SK-MEL-5 (cell line): ENCODE measurements at regions not wholly inside any gene's neighbourhood (a gene's known extent, or its start where the extent isn't known, plus 50 kb on each side); places are given as distances from the start of the nearest gene placed in this dataset.

ENCODE experiments used
- DNase-seq: peaks from one replicate; pipeline ENCODE4 v3.0.0-alpha.2; 2016; ENCODE audit warnings: low read depth, low spot score
- in situ Hi-C: cut with HindIII; loops from 2 replicates; pipeline ENCODE4 v1.10.0; 2016; ENCODE audit warnings: low sequenced_read_pairs, high pct_unique_total_duplicates, low pct_unique_long_range_greater_than_20kb

DNA sequence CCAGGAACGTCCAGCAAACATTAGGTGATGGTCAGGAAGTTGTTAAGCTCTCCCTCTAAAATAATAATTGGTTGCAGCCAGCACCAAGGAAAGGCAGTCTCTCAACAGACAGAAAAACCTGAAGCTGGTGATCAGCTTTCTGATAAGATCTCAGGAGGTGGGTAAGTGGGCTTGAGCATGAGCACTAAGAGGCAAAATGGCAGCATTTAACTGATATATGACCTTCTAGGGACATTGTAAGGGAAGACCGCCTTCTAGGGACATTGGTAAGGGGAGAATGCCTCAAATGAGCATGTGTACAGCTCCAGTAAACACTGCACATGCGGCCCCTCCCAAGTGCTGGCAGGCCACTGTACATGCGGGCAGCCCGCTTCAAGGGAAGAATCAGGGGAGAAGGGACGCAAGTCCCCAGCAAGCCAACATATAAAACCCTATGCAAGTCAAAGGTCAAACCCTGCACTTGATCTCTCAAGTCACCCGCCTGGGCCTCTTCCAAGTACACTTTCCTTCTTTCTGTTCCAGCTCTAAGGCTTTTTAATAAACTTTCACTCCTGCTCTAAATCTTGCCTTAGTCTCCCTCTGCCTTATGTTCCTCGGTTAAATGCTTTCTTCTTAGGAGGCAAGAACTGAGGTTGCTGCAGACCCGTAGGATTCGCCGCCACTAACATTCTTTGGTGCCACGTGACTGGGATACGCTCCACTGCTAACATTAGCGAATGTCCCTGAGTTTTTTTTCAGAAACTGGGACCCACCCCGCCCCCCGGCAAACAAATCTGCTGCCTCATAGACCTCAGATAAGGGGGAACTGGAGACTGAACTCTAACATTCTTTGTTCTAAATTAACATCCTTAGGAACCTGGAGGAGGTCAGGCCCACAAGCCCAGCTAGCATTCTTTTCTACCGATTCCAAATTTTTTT lies 463.8 kb downstream of the LPIN1 start:
- in situ Hi-C loops, result no loop called here
- DNase-seq, result no peak

DNA sequence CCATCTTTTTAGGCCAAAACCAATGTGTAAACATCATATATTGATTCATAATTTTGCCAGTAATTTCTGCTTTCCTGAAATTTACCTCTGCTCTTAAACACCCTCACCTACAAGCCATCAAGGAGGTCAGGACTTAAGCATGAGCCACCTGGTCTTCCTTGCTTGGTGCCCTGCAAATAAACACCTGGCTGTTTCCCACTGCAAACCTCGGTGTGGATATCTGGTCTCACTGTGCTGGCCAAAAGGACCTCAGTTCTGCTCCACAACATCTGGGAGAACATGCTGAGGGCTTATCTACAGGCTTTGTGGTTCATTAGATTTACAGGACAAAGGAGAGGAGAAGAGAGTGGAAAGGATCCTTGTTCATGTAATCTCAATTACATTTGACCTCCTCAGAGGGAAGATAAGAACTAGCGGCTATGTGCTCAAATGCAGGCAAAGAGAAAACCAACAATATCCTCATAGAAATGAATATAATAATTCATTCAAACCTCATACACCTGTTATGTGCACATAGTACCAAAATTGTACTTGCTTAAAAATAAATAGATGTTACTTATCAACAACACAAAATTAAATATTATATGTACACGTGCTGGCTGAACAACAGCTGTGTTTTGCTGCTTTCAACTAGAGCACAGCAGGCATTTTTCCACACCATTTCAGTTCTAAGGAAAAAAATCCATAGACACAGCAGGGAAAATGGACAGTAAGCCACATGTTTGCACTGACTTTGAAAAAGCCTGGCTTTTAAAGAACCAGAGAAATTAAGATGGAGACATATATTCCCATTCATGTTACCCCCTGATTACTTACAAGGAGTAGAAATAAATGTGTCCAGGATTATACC lies 465.1 kb downstream of the LPIN1 start:
- no peak for DNase-seq
- in situ Hi-C loops, result no loop called here

DNA sequence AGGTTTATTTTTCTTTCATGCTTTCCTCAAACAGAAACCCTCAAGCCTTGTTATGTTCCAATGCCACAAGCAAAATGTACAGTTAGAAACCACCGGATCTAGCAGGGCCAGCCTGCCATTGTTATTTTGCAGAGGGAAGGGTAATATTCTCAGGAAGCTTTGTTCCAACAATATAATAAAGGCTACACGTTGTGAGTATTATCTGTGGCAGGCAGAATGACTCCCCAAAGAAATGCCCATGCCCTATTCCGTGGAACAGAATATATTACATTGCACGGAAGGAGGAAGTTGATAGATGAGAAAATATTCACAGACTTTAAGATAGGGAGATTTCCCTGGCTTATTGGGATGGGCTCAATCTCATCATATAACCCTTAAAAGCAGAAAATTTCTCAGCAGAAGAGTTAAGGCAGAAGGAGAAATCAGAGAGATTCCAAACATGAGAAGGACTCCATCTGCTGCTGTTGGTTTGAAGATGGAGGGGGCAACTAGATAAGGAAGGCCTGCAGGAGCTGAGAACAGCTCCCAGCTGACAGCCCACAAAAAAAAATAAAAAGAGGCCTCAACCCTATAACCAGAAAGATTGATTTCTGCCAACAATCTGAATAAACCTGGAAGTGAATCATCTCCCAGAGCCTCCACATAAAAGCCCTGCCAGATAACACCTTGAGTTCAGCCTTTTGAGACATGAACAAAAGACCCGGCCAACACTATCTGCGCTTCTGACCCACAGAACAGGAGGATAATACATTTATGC lies 466.6 kb downstream of the LPIN1 start:
- DNase-seq, result no peak

DNA sequence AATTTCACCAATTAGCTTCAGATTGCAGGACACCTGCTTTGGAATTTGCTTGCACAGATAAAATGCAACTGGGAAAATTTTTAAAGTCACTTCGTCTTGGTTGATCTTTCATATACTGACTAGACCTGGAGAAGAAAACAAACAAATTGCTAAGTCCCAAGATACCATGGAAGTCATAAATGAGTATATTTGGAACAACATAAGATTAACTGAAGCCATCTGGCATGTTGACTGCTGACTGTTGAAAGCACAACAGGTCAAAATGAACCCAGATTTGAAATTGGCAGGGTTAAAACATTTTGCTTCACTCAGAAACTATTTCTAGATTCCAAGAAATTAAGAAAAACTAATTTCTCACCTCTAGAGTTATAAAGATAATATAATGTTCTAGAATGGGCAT lies 470.7 kb downstream of the LPIN1 start:
- in situ Hi-C loops, result no loop called here
- no peak for DNase-seq

More for the DNA sequence above, 466.6 kb downstream of the LPIN1 start:
- in situ Hi-C loops, result no loop called here

DNA sequence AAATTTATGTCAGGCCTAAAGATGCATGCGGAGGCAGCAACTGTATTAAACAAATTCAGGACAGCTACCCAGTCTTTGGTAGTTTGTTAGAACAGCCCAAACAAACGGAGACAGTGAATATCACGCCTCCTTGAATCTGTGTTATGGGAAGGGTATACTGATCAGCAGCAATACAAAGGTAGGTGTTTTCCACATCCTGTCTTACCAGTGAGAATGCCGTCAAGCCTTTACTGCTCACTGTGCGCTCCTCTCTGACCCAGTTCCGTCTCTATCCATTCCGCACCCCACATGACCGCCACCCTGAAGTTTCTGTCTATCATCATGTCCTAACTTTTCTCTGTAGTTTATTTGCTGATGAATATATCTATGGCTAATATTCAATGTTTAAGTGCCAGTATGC lies 473.3 kb downstream of the LPIN1 start:
- in situ Hi-C loops, result no loop called here
- DNase-seq, result no peak

DNA sequence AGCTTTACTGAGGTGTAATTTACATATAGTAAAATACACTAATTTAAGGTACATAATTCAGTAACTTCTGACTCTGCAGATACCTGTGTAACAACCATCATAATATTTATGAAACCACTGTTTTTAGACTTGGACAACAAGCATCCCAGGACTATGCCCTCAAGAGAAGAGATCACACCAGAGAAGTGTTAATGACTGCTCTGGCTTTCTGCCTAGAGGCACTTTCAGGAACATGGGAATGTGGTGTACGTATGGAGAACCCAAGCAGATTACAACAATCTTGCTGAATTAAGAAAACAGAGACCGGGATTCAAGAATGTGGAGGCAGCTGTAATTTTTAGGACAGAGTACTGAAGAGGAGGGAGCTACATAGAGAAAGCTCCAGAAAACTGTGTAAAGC lies 475.2 kb downstream of the LPIN1 start:
- no peak for DNase-seq
- in situ Hi-C loops, result no loop called here

DNA sequence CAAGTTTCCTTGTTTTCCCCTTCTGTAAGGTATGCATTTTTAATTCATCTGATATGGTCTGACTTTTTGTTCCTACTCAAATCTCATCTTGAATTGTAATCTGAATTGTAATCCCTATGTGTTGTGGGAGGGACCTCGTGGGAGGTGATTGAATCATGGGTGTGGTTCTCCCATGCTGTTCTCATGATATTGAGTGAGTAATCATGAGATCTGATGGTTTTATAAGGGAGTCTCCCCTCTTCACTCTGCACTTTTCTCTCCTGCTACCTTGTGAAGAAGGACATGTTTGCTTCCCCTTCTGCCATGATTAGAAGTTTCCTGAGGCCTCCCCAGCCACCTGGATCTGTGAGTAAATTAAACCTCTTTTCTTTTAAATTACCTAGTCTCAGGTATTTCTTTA lies 476.1 kb downstream of the LPIN1 start:
- in situ Hi-C loops, result no loop called here
- DNase-seq, result no peak

DNA sequence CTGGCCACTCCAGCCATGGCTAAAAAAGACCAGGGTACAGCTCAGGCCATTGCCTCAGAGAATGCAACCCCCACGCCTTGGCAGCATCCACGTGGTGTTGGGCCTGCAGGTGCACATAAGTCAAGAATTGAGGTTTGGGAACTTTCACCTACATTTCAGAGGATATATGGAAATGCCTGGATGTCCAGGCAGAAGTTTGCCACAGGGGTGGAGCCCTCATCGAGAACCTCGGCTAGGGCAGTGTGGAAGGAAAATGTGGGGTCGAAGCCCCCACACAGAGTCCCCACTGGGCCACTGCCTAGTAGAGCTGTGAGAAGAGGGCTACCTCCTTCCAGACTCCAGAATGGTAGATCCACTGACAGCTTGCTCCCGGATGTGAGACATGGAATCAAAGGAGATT lies 477.3 kb downstream of the LPIN1 start:
- in situ Hi-C loops, result no loop called here
- no peak for DNase-seq

DNA sequence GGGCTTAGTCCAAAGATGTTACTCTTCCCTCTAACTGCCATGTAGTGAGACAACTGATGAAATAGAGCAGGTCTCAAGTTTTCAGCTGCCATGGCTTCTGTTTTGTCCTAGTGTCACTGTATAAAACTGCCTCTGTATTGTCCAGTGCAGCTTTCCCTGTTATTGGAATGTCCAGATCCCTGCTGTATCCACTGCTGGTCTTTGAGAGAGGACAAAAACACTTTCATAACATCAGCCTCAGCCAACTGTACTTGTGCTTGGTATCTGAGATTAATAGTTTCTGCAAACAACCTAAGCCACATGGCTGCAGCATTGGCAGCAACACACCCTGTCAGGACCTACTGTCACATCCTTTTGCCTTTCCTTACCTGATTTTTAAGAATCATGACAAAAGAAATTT lies 480.2 kb downstream of the LPIN1 start:
- DNase-seq, result no peak
- in situ Hi-C loops, result no loop called here

DNA sequence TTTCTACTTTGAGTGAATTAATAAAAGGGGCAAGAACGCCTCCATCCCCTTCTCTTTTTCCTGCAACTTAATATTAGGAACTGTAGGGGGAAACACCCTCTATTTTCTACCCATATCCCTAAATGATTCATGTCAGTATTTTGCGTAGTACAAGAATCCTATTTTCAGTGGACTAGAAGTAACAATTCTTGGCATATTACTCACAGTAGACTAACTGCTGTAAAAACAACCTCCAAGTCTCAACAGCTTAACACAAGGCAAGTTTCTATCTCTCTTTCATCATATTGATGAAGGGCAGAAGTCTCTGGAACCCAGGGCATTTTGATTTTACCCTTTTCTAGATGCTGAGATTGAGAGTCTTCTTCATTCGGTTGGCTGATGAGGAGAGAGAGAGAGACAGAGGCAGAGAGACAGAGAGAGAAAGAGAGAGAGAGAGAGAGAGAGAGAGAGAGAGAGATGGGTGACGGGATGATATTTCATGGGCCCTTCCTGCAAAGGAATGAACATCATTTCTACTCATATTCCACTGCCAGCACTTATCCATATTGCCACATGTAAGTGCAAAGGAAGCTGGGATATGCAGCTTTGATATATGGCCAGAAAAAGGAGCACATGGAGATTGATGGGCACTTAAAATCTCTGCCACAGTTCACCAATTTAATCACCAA lies 481.6 kb downstream of the LPIN1 start:
- no peak for DNase-seq
- in situ Hi-C loops, result no loop called here

DNA sequence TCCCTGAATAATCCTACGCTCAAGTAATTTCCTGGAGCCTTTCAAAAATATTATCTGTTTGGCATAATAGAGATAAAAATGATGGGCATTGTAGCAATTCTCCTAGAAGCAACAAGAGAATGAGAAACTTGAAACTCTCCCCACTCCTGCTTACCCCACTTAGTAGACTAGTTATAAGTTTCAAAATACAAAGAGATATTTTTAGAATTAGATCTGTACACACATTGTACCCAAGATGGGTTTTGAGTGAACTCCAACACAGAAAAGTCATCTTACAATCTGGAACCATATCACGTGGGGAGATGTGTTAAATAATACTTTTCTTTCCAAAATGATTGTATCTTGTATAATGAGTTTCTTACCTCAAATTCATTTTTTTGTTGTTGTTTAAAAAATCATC lies 484.9 kb downstream of the LPIN1 start:
- in situ Hi-C loops, result no loop called here

DNA sequence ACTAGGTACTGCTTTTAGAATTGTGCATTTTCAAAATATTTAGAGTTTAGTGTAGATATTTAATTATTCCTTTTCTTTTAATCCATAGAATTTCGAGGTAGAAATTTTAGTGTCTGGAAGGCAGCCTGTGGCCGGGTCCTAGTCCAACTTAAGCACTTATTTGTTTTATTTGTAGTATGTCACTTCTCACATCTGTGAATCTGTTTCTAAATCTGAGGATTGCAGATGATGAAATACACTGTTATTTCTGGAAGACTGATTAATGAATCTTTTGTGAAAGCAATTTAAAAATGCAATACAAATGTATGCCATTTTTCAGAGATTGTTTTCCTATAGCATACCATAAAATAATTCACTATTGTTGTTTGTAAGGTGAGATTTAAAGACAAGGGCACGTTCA lies 483.9 kb upstream of the TRIB2 start:
- no peak for DNase-seq
- in situ Hi-C loops, result no loop called here

More for the DNA sequence above, 484.9 kb downstream of the LPIN1 start:
- DNase-seq, result no peak

DNA sequence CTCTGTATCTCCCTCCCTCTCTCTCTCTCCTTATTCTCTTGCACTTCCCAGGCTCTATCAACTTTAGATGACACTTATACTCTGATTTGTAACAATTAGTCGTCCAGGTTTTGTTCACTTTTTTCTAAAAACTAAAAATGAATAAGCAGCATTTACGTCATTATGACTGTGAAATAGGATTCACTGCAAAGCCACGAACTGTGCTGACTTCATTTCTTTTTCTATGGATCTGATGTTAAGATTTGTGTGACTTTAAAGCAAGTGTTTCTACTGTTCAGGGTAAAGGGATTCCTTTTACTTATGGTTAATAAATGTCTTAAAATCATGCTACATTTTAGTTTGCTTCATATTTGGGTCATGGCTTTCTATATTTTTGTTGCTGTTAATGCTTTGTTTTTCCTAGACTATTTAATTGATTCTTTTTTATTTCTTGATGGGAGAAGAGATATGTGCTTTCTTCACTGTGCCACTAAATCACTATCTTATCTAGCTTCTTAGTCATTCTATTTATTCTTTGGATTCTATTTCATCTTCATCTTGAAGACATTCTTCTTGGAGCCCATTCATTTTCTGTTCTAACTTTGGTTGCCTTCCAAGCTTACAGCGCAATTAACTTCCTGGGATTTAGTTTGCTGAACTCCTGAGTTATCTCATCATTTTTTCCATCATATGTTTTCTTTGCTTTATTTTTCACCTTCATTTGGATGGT lies 480.4 kb upstream of the TRIB2 start:
- no peak for DNase-seq
- in situ Hi-C loops, result no loop called here

DNA sequence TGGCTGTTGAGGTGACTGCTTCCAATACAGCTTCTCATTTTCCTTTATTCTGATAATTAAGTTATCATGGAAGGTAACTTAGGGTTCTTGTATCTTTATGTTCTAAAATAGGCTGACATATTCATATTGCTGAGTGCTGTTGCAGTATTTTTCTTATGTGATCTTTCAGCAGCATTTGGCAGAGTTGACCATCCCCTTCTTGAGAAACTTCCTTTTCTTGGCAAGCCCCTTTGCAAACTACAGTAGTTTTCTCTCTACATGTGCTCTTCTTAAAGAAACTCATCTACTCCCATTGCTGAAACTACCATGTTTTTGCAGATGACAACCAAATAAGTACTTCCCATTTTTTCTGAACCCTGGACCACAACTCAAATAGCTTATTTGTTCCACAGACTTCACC lies 476.5 kb upstream of the TRIB2 start:
- DNase-seq, result no peak
- in situ Hi-C loops, result no loop called here

DNA sequence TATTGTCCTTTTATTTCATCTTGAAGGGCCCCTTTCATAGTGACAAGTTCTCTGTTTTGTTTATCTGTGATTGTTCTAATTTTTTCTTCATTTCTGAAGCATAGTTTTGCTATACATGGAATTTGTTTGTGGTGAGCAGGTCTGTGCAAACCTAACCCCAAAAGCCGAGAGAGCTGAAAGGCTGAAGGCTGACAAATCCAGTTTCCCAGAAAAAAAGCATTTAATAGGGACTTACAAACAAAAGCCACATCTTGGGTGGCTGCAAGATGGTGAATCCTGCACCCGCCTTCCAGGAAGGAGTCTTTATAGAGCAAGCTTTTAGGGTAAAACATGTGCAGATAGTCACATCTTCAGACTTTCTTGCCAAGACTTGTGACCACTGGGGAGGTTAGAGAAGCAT lies 473.4 kb upstream of the TRIB2 start:
- in situ Hi-C loops, result no loop called here
- DNase-seq, result no peak

DNA sequence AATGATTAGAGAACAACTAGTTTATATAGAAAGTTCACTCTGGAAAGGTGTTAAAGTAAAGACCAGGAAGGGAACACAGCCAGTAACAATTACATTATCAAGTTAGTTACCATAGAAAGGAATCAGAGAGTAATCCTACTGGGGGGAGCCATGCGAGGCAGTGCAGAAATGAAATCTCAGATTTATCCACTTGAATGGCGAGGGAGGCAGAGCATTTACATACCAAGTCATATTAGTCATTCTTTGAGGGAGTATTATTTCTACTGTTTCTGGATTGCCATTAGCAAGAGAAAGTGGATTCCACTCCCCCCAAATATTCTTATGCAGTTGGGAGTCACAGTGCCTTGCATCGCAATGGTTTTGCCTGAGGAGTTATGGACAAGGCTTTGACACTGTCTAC lies 472.7 kb upstream of the TRIB2 start:
- in situ Hi-C loops, result no loop called here
- no peak for DNase-seq

DNA sequence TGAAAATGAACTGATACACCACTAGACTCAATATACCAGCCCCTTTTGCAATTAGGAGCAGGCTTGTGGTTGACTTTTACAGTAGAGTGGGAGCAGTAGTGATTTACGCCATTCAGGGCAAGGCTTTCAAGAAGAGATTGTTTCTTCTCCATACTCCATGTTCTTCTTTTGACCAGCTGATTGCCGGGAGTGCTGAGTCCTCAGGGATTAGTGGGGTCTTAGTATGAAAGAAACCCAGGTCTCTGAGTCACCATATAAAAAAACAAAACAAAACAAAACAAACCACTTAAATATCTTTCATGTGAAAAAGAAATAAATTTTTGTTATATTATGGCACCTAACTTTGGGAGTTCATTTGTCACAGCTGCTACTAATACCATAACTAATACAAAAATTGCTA lies 465.6 kb upstream of the TRIB2 start:
- DNase-seq, result no peak

More for the DNA sequence above, 465.6 kb upstream of the TRIB2 start:
- in situ Hi-C loops, result no loop called here
